Testis (tissue), 2 donors: ENCODE measurements at regions not wholly inside any gene's neighbourhood (a gene's known extent, or its start where the extent isn't known, plus 50 kb on each side); places are given as distances from the start of the nearest gene placed in this dataset.

Experiments
- DNase-seq: peaks from one replicate; pipeline ENCODE4 v3.0.0-alpha.2; 2019
- H3K27ac ChIP-seq, 2 donors: fragments of 200-600 bp; sonication (generic); one replicate each; pipeline ENCODE4 v1.5.1; 2019
- H3K27me3 ChIP-seq: fragments of 200-600 bp; sonication (generic); one replicate; pipeline ENCODE4 v1.5.1; 2019
- H3K36me3 ChIP-seq: fragments of 200-600 bp; sonication (generic); one replicate; pipeline ENCODE4 v1.5.1; 2017; ENCODE audit warnings: low read depth; ENCODE audit errors: missing control alignments
- H3K4me1 ChIP-seq: fragments of 200-600 bp; sonication (generic); one replicate; pipeline ENCODE4 v1.5.1; 2019
- H3K4me3 ChIP-seq, 2 donors: fragments of 200-600 bp; sonication (generic); one replicate each; pipeline ENCODE4 v1.5.1; 2017 to 2019
- H3K9me3 ChIP-seq: fragments of 200-600 bp; sonication (generic); one replicate; pipeline ENCODE4 v1.5.1; 2017
- POLR2A ChIP-seq: fragments of 450-650 bp; IDR thresholded peaks from one replicate; pipeline ENCODE4 v1.6.1; 2017; ENCODE audit warnings: antibody characterized with exemption, mild to moderate bottlenecking, moderate library complexity
- WGBS, 2 donors: methylation state at CpG; one replicate each; pipeline ENCODE4 v1.1.5; 2018; 5-methylcytosine and 5-hydroxymethylcytosine counted together
- intact Hi-C: fragments of 100-400 bp; cut with DNase I; formaldehyde crosslinking; loops from one replicate; pipeline ENCODE4 v1.15.1; 2023; ENCODE audit warnings: low total_unique reads
- TF ChIP-seq, protein P1 (sequence below), 3 experiments: fragments of 450-650 bp in 2 of 3; fragments of 200-600 bp in 1 of 3; sonication (generic) in 1 of 3; IDR thresholded peaks; one replicate each; pipeline ENCODE4 v1.5.1; 2016 to 2019; ENCODE audit warnings: antibody characterized with exemption in 3 of 3, mild to moderate bottlenecking in 2 of 3, moderate library complexity in 1 of 3

DNA sequence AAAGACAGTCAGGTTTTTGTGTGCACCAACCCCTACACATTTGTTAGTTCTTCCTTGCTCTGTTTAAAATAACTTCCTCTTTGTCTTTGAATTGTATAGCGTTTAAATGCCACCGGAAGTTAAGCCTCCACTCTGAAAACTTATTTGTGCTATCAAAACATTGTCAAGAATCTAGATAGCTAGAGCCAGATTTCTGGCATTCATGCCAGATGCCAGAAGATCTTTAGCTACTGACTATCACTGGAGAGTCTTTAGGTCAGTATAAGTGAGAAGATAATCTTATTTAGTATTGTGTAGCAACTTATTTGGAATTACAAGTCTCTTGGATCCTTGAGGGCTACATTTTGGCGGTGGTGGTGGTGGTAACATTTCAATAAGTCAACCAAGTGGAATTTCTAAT is 63.4 kb upstream of the ADAM23 start:
- Histone ChIP-seq H3K36me3 (no peaks in the 10 kb centered on the region), H3K4me1 (no peaks in the 10 kb centered on the region), H3K27me3 (no peaks in the 10 kb centered on the region), H3K27ac (no peak overlapping the region), H3K4me3 (no peak overlapping the region), H3K9me3 (no peaks in the 10 kb centered on the region)
- DNase-seq: no peak
- intact Hi-C loops: no loop called here
- WGBS, 2 donors: 66 to 71% methylated on average over 3 of the region's 3 CpGs
- no peak for TF ChIP-seq POLR2A
- TF ChIP-seq, protein P1, sequence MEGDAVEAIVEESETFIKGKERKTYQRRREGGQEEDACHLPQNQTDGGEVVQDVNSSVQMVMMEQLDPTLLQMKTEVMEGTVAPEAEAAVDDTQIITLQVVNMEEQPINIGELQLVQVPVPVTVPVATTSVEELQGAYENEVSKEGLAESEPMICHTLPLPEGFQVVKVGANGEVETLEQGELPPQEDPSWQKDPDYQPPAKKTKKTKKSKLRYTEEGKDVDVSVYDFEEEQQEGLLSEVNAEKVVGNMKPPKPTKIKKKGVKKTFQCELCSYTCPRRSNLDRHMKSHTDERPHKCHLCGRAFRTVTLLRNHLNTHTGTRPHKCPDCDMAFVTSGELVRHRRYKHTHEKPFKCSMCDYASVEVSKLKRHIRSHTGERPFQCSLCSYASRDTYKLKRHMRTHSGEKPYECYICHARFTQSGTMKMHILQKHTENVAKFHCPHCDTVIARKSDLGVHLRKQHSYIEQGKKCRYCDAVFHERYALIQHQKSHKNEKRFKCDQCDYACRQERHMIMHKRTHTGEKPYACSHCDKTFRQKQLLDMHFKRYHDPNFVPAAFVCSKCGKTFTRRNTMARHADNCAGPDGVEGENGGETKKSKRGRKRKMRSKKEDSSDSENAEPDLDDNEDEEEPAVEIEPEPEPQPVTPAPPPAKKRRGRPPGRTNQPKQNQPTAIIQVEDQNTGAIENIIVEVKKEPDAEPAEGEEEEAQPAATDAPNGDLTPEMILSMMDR (IDR thresholded peaks at IDR 0.05): no peak

DNA sequence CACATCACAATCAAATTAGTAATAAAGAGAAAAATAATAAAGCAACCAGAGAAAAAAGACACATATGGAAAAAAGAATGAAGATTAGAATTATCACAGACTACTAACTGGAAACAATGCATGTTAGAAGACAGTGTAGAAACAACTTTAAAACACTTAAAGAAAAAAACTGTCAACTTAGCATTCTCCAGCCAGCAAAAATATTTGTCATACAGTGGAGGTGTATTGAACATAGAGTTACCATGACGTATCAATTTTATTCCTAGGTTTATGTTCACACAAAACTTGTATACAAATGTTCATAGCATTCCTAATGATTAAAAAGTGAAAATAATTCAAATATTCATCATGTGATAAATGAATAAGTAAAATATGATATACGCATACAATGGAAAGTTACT is 61.5 kb upstream of the ADAM23 start:
- no peaks in the 10 kb centered on the region for H3K36me3 ChIP-seq
- intact Hi-C loops: no loop called here
- no peak for TF ChIP-seq POLR2A
- TF ChIP-seq, protein P1 (IDR thresholded peaks at IDR 0.05): no peak

DNA sequence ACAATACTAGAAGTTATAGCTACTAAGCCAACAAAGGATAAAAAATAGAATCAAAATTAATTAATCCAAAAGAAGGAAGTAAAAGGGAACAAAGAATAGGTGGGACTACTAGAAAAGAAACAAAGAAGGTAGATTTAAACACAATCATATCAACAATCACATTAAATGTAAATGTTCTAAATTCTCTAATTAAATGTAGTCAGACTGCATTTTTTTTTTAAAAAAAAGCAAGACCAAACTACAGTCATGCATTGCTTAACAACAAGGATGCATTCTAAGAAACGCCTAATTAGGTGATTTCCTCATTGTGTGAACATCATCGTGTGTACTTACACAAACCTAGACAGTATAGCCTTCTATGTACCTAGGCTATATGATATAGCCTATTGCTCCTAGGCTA is 59.7 kb upstream of the ADAM23 start:
- Histone ChIP-seq H3K4me3 (no peak overlapping the region), H3K27ac (no peak overlapping the region), H3K9me3 (no peaks in the 10 kb centered on the region), H3K27me3 (no peaks in the 10 kb centered on the region), H3K4me1 (no peaks in the 10 kb centered on the region), H3K36me3 (no peaks in the 10 kb centered on the region)
- 70 to 80% methylated on average over 2 of the region's 2 CpGs for WGBS, 2 donors
- DNase-seq: no peak
- intact Hi-C loops: no loop called here
- no peak for TF ChIP-seq POLR2A
- TF ChIP-seq, protein P1 (IDR thresholded peaks at IDR 0.05): no peak

More for the DNA sequence above, 61.5 kb upstream of the ADAM23 start:
- Histone ChIP-seq H3K4me1 (no peaks in the 10 kb centered on the region), H3K9me3 (no peaks in the 10 kb centered on the region), H3K27ac (no peak overlapping the region), H3K4me3 (no peak overlapping the region), H3K27me3 (no peaks in the 10 kb centered on the region)
- WGBS, 2 donors: 94 to 98% methylated on average over 2 of the region's 2 CpGs
- DNase-seq: no peak

DNA sequence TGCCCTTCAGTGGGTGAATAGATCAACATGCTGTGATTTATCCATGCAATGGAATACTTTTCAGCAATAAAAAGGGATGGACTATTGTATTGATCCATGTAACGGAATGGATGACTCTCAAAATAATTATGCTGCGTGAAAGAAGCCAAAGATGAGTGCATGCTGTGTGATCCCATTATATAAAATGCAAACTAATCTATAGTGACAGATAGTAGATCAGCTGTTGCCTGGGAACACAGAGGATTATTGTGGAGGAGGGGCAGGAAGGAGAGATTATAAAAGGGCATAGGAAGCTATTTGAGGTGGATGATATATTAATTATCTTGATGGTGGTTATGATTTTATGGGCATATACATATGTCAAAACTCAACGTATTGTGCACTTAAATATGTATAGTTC is 55.5 kb upstream of the ADAM23 start:
- WGBS, 2 donors: 67 to 89% methylated on average over 3 of the region's 3 CpGs
- TF ChIP-seq, protein P1 (IDR thresholded peaks at IDR 0.05): no peak
- no peak for TF ChIP-seq POLR2A
- intact Hi-C loops: no loop called here
- no peaks in the 10 kb centered on the region for H3K27me3 ChIP-seq
- DNase-seq: no peak
- H3K4me3 ChIP-seq: no peak overlapping the region
- H3K4me1 ChIP-seq: no peaks in the 10 kb centered on the region
- H3K27ac ChIP-seq: no peak overlapping the region
- H3K9me3 ChIP-seq: no peaks in the 10 kb centered on the region
- no peaks in the 10 kb centered on the region for H3K36me3 ChIP-seq

DNA sequence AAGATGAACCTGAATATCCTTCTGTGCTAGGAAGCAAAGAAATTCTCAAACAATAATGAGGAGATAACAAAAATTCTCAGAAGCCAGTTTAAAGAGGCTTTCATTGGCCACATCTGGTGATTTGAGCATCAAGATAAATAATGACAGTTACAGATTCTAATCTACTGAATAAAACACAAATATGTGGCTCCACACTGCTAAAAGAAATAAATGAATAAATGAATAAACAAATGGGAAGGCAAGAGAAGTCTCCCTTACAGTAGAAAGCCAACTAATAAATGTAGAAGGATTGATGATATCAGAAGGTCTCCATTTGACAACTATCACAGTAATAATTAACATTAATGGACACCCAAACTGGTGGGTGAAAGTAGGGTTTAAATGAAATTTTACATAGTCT is 54.6 kb upstream of the ADAM23 start:
- no peak overlapping the region for H3K4me3 ChIP-seq
- H3K36me3 ChIP-seq: no peaks in the 10 kb centered on the region
- intact Hi-C loops: no loop called here
- no peaks in the 10 kb centered on the region for H3K9me3 ChIP-seq
- no peak overlapping the region for H3K27ac ChIP-seq
- no peaks in the 10 kb centered on the region for H3K4me1 ChIP-seq
- TF ChIP-seq POLR2A: no peak
- TF ChIP-seq, protein P1 (IDR thresholded peaks at IDR 0.05): no peak
- H3K27me3 ChIP-seq: no peaks in the 10 kb centered on the region
- no peak for DNase-seq
